ENCODE measurements at regions not wholly inside any gene's neighbourhood (a gene's known extent, or its start where the extent isn't known, plus 50 kb on each side); places are given as distances from the start of the nearest gene placed in this dataset.
"Not testable (repeated sequence)": the region's sequence is repeated elsewhere in the genome, so short reads cannot be mapped to it uniquely, and the experiment has no call there.

DNA sequence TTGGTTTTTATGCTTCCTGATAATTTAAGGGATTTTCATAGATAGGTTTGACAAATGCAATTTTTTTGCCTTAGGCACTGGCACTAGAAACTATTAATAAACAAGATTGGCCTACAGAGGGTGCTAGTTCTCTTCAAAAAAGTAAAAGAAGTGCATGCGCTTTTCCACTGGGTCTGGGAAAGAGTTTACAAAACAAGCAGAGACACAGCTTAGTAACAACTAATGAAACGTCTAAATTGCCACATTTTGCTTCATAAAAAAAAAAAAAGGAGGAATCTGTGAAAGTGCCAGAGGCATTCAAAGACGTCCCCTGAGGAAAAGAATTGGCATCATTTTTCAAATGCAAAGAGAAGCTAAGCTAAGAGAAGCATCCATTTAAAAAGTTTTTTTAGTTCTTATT, 58.3 kb upstream of the EEA1 start:
- peak; percentile 56 for DNase-seq (ENCODE audit: low read depth, low spot score)
- no peak overlapping the region for H3K4me3 ChIP-seq (ENCODE audit: low read length)

DNA sequence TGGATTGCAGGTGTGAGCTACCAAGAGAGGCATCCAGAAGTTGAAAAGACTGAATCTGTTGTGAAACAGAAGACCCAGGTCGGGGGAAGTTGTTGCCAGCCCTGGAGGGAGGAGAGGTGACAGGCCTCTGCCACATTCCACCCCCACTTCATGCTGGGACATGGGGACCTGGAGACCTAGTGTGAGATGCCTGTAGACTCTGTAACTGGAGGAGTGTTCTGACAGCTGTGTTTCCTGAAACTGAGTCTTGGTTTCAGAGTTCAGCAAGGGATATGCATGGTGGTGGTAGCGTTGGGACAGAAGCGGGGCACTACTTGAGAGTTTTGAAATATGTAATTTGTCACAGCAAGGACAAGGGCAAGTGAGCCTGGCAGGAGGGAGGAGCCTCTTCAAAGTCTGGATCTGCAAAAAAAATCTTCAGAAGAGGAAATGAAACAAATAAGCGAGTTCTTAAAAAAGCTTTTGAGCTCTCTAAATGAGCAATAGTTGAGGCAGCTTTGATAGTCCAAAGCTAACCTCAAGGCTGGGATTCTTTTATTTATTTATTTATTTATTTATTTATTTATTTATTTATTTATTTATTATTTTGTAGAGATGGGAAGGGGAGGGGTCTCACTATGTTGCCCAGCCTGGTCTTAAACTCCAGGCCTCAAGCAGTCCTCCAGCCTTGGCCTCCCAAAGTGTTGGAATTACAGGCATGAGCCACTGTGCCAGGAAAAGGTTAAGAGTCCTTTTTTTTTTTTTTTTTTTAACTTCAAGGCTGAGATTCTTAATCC, 58.9 kb upstream of the EEA1 start:
- no peak overlapping the region for H3K4me3 ChIP-seq (ENCODE audit: low read length)
- no peak for DNase-seq (ENCODE audit: low read depth, low spot score)

DNA sequence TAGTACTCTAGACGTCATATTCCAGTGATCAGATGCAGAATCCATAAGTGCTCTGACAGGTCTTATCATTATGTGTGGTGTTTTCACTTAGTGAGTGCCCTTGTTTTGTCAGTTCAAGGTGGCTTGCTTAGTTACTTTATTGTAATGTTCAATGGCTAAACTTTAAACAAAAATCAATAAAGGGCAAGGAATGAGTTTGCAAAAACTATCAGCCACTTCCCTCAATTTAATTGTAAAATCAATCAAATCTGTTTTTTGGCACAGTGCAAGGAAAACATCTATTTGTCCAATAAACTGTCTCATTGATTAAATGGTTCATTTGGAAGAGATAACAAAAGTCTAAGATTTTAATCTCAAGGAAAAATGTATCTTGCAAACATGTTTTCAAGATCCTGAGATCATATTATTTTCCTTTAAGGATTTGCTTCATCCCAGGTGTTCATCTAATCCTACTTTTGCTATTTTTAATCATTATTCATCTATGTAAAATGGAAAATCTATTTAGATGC, 59.6 kb upstream of the EEA1 start:
- DNase-seq (ENCODE audit: low read depth, low spot score), result no peak
- H3K4me3 ChIP-seq (ENCODE audit: low read length), result no peak overlapping the region

DNA sequence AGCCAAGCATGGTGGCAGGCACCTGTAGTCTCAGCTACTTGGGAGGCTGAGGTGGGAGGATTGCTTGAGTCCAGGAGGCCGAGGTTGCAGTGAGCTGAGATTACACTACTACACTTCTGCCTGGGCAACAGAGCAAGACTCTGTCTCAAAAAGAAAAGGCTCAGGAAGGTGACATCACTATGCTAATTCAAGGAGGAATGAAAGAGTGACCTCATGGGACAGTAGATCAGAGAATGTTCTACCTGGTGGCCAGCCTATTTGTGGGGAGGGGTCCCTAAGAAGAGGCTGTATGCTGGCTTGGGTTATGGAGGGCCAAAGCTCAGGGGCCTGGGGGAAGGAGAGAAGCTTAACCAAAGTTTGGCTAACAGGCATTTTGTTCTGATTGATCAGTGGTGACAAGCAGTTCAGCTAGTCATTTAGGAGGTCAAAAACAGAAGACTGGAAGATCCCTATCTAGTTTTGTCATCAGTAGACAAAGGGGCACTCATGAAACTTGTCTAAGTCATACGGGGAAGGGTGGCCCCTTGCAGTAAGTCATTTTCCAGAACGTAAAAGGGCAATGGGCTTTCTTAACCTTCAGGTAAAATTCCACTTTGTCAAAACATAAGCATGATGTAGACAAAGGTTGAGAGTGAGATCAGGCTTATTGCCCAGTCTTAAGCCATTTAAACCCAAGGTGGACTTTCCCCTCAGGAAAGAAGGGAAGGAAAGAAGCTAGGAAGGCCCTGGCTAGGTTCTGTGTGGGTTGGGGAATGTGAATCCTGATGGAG, 60.8 kb upstream of the EEA1 start:
- no peak for DNase-seq (ENCODE audit: low read depth, low spot score)
- H3K4me3 ChIP-seq (ENCODE audit: low read length), result no peak overlapping the region

DNA sequence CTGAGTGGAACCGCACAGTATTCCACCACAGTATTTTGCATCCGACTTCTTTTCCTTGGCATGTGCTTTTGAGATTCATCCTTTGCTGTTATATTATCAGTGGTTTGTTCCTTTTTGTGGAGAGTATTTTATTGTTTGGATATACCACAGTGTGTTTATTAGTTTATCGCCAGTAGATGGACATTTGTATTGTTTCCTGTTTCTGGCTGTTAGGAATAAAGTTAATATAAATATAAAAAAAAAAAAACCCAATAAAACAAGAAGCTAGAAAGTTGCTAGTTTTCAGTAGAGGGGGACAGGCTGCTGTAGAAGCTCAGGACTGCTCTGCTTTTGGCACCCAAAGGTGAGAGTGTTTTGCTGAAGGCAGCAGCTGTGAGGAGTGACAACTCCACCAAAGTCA, 62.0 kb upstream of the EEA1 start:
- no peak overlapping the region for H3K4me3 ChIP-seq (ENCODE audit: low read length)
- DNase-seq (ENCODE audit: low read depth, low spot score), result no peak

DNA sequence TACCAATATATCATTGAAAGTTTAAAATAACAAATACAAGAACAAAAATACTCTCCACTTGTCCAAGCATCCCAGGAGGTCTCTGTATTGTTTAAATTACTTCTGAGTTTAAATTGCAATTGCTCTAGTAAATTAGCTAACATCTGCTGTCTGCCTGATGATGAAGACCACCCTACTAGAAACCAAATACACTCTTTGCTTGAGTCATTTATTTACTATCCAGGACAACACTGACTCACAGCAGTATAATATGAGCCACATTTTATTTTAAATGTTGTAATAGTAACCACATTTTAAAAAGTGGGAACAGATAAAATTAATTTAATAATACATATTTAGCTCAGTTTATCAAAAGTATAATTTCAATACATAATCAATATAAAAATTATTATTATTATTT, 62.9 kb upstream of the EEA1 start:
- DNase-seq (ENCODE audit: low read depth, low spot score), result no peak
- no peak overlapping the region for H3K4me3 ChIP-seq (ENCODE audit: low read length)

DNA sequence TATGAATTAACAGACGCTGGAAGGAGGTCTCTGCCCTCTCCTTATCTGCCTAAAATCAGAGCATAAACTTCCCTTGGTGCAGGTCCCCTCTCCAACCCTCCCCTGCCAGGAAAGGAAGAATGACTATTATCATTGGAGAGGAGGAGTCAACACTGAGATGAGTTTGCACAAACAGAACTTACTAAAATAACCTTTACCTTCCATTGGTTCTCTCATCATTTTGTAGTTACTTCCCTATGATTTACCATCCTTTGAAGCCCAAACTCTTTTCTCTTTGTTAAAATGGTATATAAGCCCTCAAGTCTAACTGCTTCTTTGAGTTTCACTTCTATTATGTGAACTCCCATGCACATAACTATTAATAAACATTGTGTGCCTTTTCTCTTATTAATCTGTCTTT, 64.2 kb upstream of the EEA1 start:
- no peak for DNase-seq (ENCODE audit: low read depth, low spot score)

DNA sequence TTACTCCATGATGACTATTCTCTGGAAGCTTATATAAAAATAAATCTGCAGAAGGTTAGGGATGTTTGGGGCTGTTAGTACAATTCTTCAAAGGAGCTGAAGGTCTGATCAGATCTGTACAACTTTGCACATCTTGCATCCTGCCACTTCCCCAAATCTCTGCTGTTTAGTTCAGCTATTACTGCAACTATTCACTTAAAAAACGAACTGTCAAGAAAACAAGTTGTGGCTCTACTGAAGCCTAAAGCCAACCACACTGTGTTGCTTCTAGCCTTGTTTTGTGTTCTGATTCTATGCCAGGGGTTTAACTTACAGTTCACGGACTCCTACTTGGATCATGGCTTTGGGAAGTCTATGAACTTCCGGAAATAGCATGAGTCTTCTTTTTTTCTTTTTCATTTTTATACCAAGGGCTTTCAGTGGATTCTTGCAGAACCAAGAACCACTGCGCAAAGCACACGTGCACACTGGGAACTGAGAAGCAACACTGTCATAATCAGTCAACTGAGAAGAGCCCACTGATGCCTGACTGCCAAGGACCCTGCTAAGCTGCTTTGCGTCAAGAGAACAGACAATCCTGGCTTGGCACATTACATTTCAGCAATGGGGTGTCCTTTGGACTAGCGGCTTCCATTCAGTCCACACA, 66.3 kb upstream of the EEA1 start:
- no peak for DNase-seq (ENCODE audit: low read depth, low spot score)
- no peak overlapping the region for H3K4me3 ChIP-seq (ENCODE audit: low read length)

More for the DNA sequence above, 64.2 kb upstream of the EEA1 start:
- no peak overlapping the region for H3K4me3 ChIP-seq (ENCODE audit: low read length)

DNA sequence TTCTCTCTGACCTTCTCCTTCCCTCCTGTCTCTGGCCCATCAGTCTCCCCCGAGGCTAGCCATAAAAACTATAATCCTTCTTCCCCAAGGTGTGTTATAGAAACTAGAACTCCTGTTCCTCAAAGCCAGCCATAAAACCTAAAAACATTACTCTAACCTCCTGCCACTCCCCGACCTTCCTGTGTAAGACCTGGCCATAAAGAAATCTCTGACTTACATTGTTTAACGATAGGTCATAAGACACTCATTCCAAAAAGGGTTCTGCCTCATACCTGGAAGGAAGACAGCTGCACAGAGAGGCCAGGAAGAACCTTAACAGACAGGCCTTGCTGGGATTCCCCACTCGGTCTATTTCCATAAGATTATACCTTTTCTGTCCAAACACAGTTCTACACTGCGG, 70.9 kb upstream of the EEA1 start:
- no peak for DNase-seq (ENCODE audit: low read depth, low spot score)

DNA sequence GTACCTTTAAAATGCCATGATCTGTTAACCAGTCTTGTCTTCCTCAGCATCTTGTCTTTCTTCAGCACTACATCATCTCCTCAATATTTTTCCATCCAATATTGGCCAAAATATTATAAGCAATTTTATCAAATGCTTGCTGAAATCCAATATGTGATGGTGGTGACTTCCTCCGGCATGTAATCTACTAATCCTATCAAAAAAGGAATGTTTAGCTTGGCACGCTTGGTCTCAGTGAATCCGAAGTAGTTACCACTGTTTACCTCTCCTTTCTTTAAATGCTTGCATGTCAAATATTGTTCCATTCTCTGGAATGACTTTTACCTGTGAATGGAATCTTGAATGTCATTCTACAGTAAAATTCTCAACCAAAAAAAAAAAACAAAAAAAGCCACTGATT, 72.3 kb upstream of the EEA1 start:
- H3K4me3 ChIP-seq (ENCODE audit: low read length), result no peak overlapping the region
- no peak for DNase-seq (ENCODE audit: low read depth, low spot score)

More for the DNA sequence above, 70.9 kb upstream of the EEA1 start:
- no peak overlapping the region for H3K4me3 ChIP-seq (ENCODE audit: low read length)

DNA sequence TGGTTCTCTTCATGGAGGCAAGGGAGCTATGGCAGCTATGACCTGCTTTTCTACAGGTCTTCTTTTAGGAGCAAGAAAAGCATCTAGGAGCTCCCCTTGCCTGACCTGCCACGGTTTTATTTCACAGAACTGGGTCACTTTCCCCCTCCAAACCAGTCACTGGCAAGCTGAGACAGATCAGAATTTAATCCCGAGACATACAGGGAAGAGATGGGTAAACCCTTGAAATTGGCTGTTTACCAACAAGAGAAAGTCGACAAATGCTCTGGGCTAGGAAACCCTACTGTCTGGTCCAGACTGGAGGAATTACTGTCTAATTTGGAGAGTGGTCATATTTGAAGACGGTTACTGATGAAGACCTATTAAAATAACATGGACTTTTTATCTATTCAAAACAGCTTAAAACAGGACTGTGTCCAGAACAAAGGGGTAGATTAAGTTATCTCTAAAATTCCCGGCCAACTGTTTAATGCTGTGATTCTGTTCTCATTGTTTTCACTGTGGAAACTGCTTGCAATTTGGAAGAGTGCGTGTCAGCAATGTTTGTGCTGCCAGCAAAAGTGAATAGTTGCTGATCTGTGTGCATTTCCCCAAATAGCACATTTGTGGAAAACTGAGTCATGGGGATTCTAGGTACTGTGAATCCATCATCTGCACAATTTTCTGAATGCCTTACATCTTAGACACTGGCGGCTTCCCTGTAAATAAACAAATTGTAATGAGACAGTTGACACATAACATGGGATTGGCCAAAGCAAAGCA, 73.4 kb upstream of the EEA1 start:
- DNase-seq (ENCODE audit: low read depth, low spot score), result no peak
- H3K4me3 ChIP-seq (ENCODE audit: low read length), result no peak overlapping the region

DNA sequence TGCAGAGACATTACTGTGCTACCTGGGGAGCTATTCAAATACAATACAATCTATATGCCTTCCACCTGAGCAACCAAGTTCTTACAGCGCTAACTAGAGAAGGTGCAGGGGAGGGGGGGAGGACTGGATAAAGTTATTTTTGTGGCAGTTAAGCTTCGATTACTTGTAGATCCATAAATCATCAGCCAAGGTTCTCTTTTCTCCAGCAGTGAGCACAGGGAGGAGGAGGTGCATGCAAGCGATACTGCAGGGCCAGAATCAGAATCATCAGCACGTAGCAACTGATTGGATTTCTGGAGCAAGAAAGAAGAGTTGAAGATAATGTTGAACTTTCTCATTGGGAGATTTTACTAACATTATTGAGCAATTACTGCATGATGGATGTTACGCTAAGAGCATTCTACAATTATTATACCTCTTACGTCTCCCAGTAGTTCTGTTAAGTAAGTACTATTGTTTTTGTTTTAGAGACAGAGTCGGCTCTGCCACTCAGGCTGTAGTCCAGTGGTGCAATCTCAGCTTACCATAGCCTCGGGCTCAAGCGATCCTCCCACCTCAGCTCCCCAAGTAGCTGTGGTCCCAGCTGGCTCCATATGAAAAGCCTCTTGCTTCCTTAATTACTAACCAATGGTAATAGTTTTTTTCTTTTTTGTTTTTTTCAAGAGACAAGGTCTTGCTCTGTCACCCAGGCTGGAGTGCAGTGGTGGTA, 74.6 kb upstream of the EEA1 start:
- no peak overlapping the region for H3K4me3 ChIP-seq (ENCODE audit: low read length)
- DNase-seq (ENCODE audit: low read depth, low spot score), result no peak

DNA sequence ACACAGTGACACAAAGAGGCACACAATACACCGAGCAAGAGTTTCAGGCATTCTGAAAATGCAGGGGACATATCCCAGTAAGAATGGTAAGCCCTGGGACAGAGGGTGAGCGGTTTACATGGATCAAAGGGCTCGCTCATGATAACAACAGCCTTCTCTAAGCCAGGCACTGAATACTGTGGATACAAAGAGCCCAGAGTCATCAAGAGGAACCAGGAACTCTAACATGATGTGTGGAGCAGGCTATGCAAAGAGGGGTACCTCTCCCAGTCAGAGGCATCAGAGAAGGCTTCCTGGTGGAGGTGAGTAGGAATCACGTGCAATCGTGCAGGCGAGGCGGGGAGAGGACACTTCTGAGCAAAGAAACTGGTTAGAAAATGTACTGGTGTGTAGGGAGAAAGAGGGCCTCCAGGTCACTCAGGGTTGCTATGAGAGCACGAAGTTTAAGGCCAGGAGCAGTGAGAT, 76.9 kb upstream of the EEA1 start:
- H3K4me3 ChIP-seq (ENCODE audit: low read length), result no peak overlapping the region
- DNase-seq (ENCODE audit: low read depth, low spot score), result no peak

DNA sequence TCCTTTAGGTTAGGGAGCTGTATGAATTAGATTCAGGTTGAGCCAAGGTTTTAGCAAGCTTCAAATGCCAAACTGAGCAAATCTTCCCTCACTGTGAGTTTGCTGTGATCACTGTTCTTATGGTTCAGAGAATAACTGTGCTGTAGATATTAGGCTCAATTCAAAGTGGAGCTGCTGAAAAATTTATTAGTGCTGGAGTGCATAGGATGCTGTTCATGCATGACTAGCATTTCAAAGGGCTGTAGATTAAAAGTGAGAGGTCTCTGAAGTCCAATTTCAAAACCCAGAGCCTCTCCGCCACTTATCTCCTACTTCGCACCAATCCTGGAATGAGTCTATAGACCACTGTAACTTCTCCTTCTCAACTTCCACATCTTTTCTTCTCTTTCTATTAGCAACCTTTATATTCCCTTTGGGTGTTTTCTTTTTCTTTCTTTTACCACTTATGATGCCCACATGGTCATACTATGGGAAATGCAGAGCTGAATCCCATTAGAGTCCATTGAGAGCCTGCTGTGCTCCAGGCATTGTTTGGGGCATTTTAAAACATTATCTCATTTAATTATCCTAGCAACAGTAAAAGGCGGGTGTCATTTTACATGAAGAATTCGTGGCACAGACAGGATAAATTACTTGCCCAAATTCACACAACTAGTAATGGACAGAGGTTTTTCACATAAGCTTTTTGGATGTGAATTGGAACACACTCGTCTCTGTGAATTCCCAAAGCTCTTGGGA, 77.5 kb upstream of the EEA1 start:
- no peak for DNase-seq (ENCODE audit: low read depth, low spot score)
- H3K4me3 ChIP-seq (ENCODE audit: low read length), result no peak overlapping the region

DNA sequence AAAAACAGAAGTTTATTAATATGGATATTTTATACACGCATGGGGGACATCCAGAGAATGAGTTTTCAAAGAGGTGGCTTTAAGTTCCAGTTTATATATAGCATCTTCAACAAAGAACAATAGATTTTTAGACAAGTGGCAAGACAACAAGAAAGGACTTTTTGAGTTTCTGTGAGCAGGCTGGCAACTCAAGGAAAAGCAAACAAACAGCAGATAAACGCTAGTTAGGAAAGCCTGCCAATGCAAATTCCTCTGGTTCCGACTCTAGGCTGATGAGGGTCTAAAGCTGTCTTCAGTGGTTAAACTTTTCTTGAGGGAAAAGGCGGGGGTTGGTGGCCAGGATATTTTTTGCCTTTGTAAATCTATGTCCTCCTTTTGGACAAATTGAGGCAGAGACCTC, 78.4 kb upstream of the EEA1 start:
- H3K4me3 ChIP-seq (ENCODE audit: low read length), result no peak overlapping the region
- no peak for DNase-seq (ENCODE audit: low read depth, low spot score)

DNA sequence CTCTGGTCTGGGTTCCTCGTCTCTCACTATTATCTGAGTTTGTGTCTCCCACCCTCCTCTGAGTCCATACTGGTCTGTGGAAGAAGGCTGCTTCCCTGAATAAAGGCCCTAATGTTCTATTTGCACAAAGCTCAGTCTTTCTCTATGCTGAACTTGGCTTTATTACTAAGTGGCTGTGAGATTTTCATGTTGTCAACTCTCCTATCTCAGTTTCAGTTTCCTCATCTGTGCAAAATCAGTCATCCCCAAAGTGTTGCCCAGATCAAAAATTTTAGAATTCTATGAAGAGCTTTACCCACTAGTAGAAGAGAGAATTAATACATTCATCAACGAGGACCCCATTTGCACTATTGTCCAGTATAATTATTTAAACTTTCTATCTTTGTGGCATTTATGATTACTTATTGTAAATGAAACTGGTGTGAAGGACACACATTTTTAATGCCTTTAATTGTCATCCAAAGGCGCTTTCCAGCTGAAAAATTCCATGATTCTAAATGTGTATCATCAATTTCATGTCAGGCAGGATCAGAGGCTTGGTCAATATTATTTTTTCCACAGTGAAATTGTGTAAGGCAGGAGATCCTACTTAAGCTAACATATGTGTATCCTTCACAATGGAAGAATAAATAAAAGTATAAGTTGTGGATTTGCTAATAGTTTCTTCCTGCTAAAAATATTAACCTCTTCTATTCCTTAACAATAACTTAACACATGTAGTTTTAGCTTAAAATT, 79.1 kb upstream of the EEA1 start:
- no peak for DNase-seq (ENCODE audit: low read depth, low spot score)
- H3K4me3 ChIP-seq (ENCODE audit: low read length), result no peak overlapping the region

DNA sequence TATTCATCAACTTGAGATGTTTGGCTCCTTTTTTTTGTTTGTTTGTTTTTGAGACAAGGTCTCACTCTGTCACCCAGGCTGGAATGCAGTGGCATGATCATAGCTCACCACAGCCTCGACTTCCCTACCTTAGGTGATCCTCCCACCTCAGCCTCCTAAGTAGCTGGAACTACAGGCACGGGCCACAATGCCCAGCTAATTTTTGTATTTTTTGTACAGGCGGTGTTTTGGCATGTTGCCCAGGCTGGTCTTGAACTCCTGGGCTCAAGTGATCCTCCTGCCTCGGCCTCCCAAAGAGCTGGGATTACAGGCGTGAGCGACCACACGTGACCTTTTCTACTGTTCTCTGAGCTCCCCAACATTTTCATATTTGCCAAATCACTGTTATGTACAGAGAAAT, 79.8 kb upstream of the EEA1 start:
- DNase-seq (ENCODE audit: low read depth, low spot score); H3K4me3 ChIP-seq (ENCODE audit: low read length): not testable (repeated sequence)
